ENCODE measurements at regions not wholly inside any gene's neighbourhood (a gene's known extent, or its start where the extent isn't known, plus 50 kb on each side); places are given as distances from the start of the nearest gene placed in this dataset.

- no peak for DNase-seq
- Mint-ChIP-seq H3K4me3 (no peak overlapping the region), H3K4me1 (no peaks in the 10 kb centered on the region), H3K27me3 (ENCODE audit: low read depth, poor library complexity) (no peaks in the 10 kb centered on the region), H3K27ac (no peak overlapping the region), H3K9me3 (no peaks in the 10 kb centered on the region), H3K36me3 (ENCODE audit: low read depth) (no peaks in the 10 kb centered on the region)
- TF ChIP-seq, protein P1, sequence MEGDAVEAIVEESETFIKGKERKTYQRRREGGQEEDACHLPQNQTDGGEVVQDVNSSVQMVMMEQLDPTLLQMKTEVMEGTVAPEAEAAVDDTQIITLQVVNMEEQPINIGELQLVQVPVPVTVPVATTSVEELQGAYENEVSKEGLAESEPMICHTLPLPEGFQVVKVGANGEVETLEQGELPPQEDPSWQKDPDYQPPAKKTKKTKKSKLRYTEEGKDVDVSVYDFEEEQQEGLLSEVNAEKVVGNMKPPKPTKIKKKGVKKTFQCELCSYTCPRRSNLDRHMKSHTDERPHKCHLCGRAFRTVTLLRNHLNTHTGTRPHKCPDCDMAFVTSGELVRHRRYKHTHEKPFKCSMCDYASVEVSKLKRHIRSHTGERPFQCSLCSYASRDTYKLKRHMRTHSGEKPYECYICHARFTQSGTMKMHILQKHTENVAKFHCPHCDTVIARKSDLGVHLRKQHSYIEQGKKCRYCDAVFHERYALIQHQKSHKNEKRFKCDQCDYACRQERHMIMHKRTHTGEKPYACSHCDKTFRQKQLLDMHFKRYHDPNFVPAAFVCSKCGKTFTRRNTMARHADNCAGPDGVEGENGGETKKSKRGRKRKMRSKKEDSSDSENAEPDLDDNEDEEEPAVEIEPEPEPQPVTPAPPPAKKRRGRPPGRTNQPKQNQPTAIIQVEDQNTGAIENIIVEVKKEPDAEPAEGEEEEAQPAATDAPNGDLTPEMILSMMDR (IDR thresholded peaks at IDR 0.05) = no peak
Measured at GRCh38 chr1:107000902-107001301, 55.6 kb upstream of the PRMT6 start.

DNA sequence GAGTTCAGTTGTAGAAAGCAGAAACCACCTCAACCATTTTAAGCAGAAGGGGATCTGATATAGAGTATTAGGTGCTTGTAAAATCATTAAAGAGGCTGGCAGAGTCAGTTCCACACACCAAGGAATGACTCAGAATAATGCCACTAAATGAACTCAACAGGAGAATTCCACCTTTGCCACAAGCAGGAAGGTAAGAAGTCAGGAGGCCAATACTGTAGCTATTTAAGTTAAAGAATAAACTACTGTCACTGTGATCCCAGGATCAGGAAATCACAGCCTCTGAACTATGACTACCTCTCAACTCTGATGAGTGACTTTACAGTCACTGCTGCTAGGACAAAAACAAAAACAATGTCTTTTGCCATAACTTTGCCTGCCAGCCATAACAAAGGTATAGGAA, 52.5 kb upstream of the PRMT6 start:
- Mint-ChIP-seq H3K27me3 (ENCODE audit: low read depth, poor library complexity) (no peaks in the 10 kb centered on the region), H3K4me1 (no peaks in the 10 kb centered on the region), H3K9me3 (no peaks in the 10 kb centered on the region), H3K36me3 (ENCODE audit: low read depth) (no peaks in the 10 kb centered on the region), H3K4me3 (no peak overlapping the region), H3K27ac (no peak overlapping the region)
- TF ChIP-seq, protein P1 (IDR thresholded peaks at IDR 0.05) = no peak
- DNase-seq = no peak

DNA sequence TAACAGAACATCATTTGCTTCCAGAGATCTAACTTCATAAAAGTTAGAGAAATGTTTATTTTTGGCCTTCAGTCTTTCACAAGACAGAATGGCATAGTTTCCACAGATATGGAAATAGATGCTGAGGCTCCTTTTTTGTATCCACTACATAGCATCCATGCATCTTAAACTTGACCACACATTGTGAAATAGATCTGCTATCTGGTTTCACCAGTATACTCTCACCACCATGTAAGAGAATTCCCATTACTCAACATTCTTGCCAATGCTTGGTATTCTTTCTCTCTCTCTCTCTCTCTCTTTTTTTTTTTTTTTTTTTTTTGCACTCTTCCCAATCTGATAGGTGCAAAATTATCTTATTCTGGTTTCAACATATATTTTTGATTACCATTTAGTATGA, 52.1 kb upstream of the PRMT6 start:
- TF ChIP-seq, protein P1 (IDR thresholded peaks at IDR 0.05) = no peak
- H3K4me1 Mint-ChIP-seq = no peaks in the 10 kb centered on the region
- H3K27me3 Mint-ChIP-seq (ENCODE audit: low read depth, poor library complexity) = no peaks in the 10 kb centered on the region
- no peak overlapping the region for H3K27ac Mint-ChIP-seq
- H3K9me3 Mint-ChIP-seq = no peaks in the 10 kb centered on the region
- no peak overlapping the region for H3K4me3 Mint-ChIP-seq
- no peak for DNase-seq
- H3K36me3 Mint-ChIP-seq (ENCODE audit: low read depth) = no peaks in the 10 kb centered on the region

Measured in nephron progenitor cell (in vitro differentiated cells).